Adrenal gland (tissue), 9 donors: ENCODE measurements at regions not wholly inside any gene's neighbourhood (a gene's known extent, or its start where the extent isn't known, plus 50 kb on each side); places are given as distances from the start of the nearest gene placed in this dataset.

Experiments used
- DNase-seq, 7 donors: peaks; one replicate each; pipeline ENCODE4 v3.0.0-alpha.2; 2019 to 2020
- H3K27ac ChIP-seq, 5 donors: fragments of 200-600 bp; sonication (generic) in 4 of 5; 1 replicate in 3 of 5; 2 replicates in 2 of 5; pipeline versions ENCODE4 v1.5.1 to v1.8.0; 2016 to 2020; ENCODE audit warnings: mild to moderate bottlenecking in 1 of 5
- H3K27me3 ChIP-seq: fragments of 200-600 bp; 2 replicates; pipeline ENCODE4 v1.8.0; 2021
- H3K36me3 ChIP-seq, 2 donors: fragments of 200-600 bp; replicated peaks in 1 of 2; 1 replicate in 1 of 2; 2 replicates in 1 of 2; pipeline versions ENCODE4 v1.5.1 to v1.8.0; 2018 to 2022
- H3K4me1 ChIP-seq, 2 donors: fragments of 200-600 bp; replicated peaks in 1 of 2; 1 replicate in 1 of 2; 2 replicates in 1 of 2; pipeline versions ENCODE4 v1.5.1 to v1.8.0; 2018 to 2021
- H3K4me3 ChIP-seq, 4 donors: fragments of 200-600 bp; sonication (generic) in 3 of 4; one replicate each; pipeline ENCODE4 v1.5.1; 2016 to 2018
- H3K9me3 ChIP-seq, 3 donors: fragments of 200-600 bp; sonication (generic) in 1 of 3; replicated peaks in 1 of 3; 1 replicate in 2 of 3; 2 replicates in 1 of 3; pipeline versions ENCODE4 v1.5.1 to v1.8.0; 2016 to 2021
- CTCF ChIP-seq, 6 experiments: fragments of 450-650 bp in 4 of 6; fragments of 200-600 bp in 2 of 6; sonication (generic) in 1 of 6; IDR thresholded peaks; 1 replicate in 5 of 6; 2 replicates in 1 of 6; pipeline versions ENCODE4 v1.5.1 to v1.8.0; 2016 to 2021; ENCODE audit warnings: antibody characterized with exemption in 6 of 6, mild to moderate bottlenecking in 2 of 6, moderate library complexity in 1 of 6
- POLR2A ChIP-seq, 2 donors: fragments of 450-650 bp; IDR thresholded peaks; one replicate each; pipeline ENCODE4 v1.6.1; 2017; ENCODE audit warnings: antibody characterized with exemption in 2 of 2, mild to moderate bottlenecking in 2 of 2, moderate library complexity in 1 of 2
- WGBS, 4 donors: extraction: QIAGEN DNeasy Blood & Tissue Kit in 2 of 4; methylation state at CpG; one replicate each; pipeline versions ENCODE4 v1.1.5 to v1.1.7; 2013 to 2017; 5-methylcytosine and 5-hydroxymethylcytosine counted together
- intact Hi-C, 2 donors: fragments of 100-400 bp; cut with DNase I; formaldehyde crosslinking; loops; one replicate each; pipeline versions ENCODE4 v1.14.1 to v1.15.0; 2022 to 2023
- donor health status: healthy with polysubstance abuse.
- donor health status: Bipolar disorder and iron deficiency.
- donor health status: DM: yes; HTN: yes; CAD: no.
- donor health status: DM: no; HTN: no; CAD: no.
- donor health status: DM: no; HTN: no; CAD: no.

GRCh38 chr1:17881761-17882160 lies 126.6 kb downstream of the ACTL8 start:
- H3K36me3 ChIP-seq = no peaks in the 10 kb centered on the region
- no peak for TF ChIP-seq CTCF (IDR thresholded peaks at IDR 0.05)
- no peak for TF ChIP-seq POLR2A (IDR thresholded peaks at IDR 0.05)
- no peaks in the 10 kb centered on the region for H3K4me1 ChIP-seq
- intact Hi-C loops = no loop called here
- H3K27me3 ChIP-seq = no peaks in the 10 kb centered on the region
- no peak for DNase-seq
- H3K4me3 ChIP-seq = no peak overlapping the region
- 31 to 48% (median 45%) methylated on average over 5 to 8 of the region's 8 CpGs for WGBS, 4 donors
- H3K27ac ChIP-seq = no peak overlapping the region
- H3K9me3 ChIP-seq = no peaks in the 10 kb centered on the region

GRCh38 chr1:17883136-17883535 lies 128.0 kb downstream of the ACTL8 start:
- Histone ChIP-seq H3K4me3 (no peak overlapping the region), H3K27me3 (no peaks in the 10 kb centered on the region), H3K36me3 (no peaks in the 10 kb centered on the region), H3K4me1 (no peaks in the 10 kb centered on the region), H3K27ac (no peak overlapping the region), H3K9me3 (no peaks in the 10 kb centered on the region)
- no peak for TF ChIP-seq POLR2A (IDR thresholded peaks at IDR 0.05)
- WGBS, 4 donors = 84 to 100% (median 90%) methylated on average over 2 to 5 of the region's 5 CpGs
- intact Hi-C loops = no loop called here
- DNase-seq = no peak

- Histone ChIP-seq H3K27me3 (no peaks in the 10 kb centered on the region), H3K4me3 (no peak overlapping the region), H3K9me3 (no peaks in the 10 kb centered on the region), H3K27ac (no peak overlapping the region), H3K4me1 (no peaks in the 10 kb centered on the region), H3K36me3 (no peaks in the 10 kb centered on the region)
- WGBS, 4 donors = 86 to 94% (median 93%) methylated on average over 12 of the region's 12 CpGs
- TF ChIP-seq CTCF (IDR thresholded peaks at IDR 0.05) (no peak), POLR2A (IDR thresholded peaks at IDR 0.05) (no peak)
- no peak for DNase-seq
- intact Hi-C loops = no loop called here
Measured at GRCh38 chr1:17883662-17884395, 128.7 kb downstream of the ACTL8 start.

- peak in 1 of 7 donors; percentile 14 for DNase-seq
- Histone ChIP-seq H3K27me3 (peaks cover 6% of the 10 kb centered on the region), H3K4me3 (no peak overlapping the region), H3K36me3 (no peaks in the 10 kb centered on the region), H3K9me3 (no peaks in the 10 kb centered on the region), H3K4me1 (no peaks in the 10 kb centered on the region), H3K27ac (no peak overlapping the region)
- WGBS, 4 donors = 82 to 87% (median 84%) methylated on average over 9 to 10 of the region's 10 CpGs
- no peak for TF ChIP-seq POLR2A (IDR thresholded peaks at IDR 0.05)
- no peak for TF ChIP-seq CTCF (IDR thresholded peaks at IDR 0.05)
- intact Hi-C loops = no loop called here
Measured at GRCh38 chr1:17885663-17886320, 130.7 kb downstream of the ACTL8 start.
